B cell (primary cell): ENCODE measurements at regions not wholly inside any gene's neighbourhood (a gene's known extent, or its start where the extent isn't known, plus 50 kb on each side); places are given as distances from the start of the nearest gene placed in this dataset.

Source experiments
- ATAC-seq: fragments of 200-7000 bp; cut with Tn5 transposase; one replicate; pipeline ENCODE4 v1.10.0; 2021; ENCODE audit warnings: low read depth, mild to moderate bottlenecking, moderate number of reproducible peaks, moderate library complexity
- CTCF ChIA-PET: fragments of 350-600 bp; sonication (Branson Sonifier 250); formaldehyde crosslinking; loops from one replicate; lab custom pipeline; 2021; ENCODE audit warnings: antibody characterized with exemption, inconsistent platforms; lab: Charles Lee
- POLR2A ChIA-PET: fragments of 350-600 bp; sonication (Branson Sonifier 250); formaldehyde crosslinking; loops from one replicate; lab custom pipeline; 2021; ENCODE audit warnings: antibody characterized with exemption; lab: Charles Lee
- DNase-seq: peaks from one replicate; pipeline ENCODE4 v3.0.0; 2013
- H2AFZ ChIP-seq: 2 replicates; pipeline ENCODE4 v1.6.1; 2012; ENCODE audit warnings: mild to moderate bottlenecking, low read depth, low read length; ENCODE audit not compliant: insufficient read depth, poor library complexity, severe bottlenecking
- H3K27ac ChIP-seq, 2 donors: 1 replicate in 1 of 2; 2 replicates in 1 of 2; pipeline ENCODE4 v1.5.1; 2012 to 2013; ENCODE audit warnings: low read length in 2 of 2, mild to moderate bottlenecking in 2 of 2, moderate library complexity in 1 of 2
- H3K27me3 ChIP-seq, 4 experiments: fragments of 200-600 bp in 1 of 4; sonication (generic) in 1 of 4; replicated peaks in 1 of 4; 1 replicate in 2 of 4; 2 replicates in 2 of 4; pipeline versions ENCODE4 v1.6.1 to v1.7.0; 2013 to 2016; ENCODE audit warnings: low read length in 3 of 4, mild to moderate bottlenecking in 2 of 4, mixed read lengths in 1 of 4, moderate library complexity in 1 of 4; ENCODE audit not compliant: insufficient read depth in 4 of 4, control insufficient read depth in 3 of 4; ENCODE audit errors: control extremely low read depth in 1 of 4
- H3K36me3 ChIP-seq, 2 experiments: replicated peaks in 1 of 2; 1 replicate in 1 of 2; 2 replicates in 1 of 2; pipeline versions ENCODE4 v1.6.1 to v1.7.1; 2013; ENCODE audit warnings: low read length in 1 of 2; ENCODE audit not compliant: insufficient read depth in 2 of 2, control insufficient read depth in 1 of 2; ENCODE audit errors: control extremely low read depth in 1 of 2, extremely low read depth in 1 of 2
- H3K4me1 ChIP-seq, 2 donors: fragments of 200-600 bp in 1 of 2; sonication (generic) in 1 of 2; 1 replicate in 1 of 2; 2 replicates in 1 of 2; pipeline versions ENCODE4 v1.5.1 to v1.6.1; 2013 to 2017; ENCODE audit warnings: low read length in 2 of 2; ENCODE audit not compliant: control insufficient read depth in 2 of 2, insufficient read depth in 2 of 2
- H3K4me2 ChIP-seq: replicated peaks from 2 replicates; pipeline ENCODE3; 2012; ENCODE audit warnings: mild to moderate bottlenecking, low read depth, low read length; ENCODE audit not compliant: poor library complexity, severe bottlenecking
- H3K4me3 ChIP-seq, 5 experiments: fragments of 200-600 bp in 1 of 5; sonication (generic) in 1 of 5; 1 replicate in 3 of 5; 2 replicates in 2 of 5; pipeline versions ENCODE4 v1.5.1 to v1.7.0; 2011 to 2016; ENCODE audit warnings: low read length in 4 of 5, mild to moderate bottlenecking in 4 of 5, low read depth in 2 of 5, control low read depth in 1 of 5, moderate library complexity in 1 of 5; ENCODE audit not compliant: insufficient read depth in 1 of 5; ENCODE audit errors: control extremely low read depth in 1 of 5, extremely low read depth in 1 of 5
- H3K79me2 ChIP-seq: fragments of 200-600 bp; sonication (generic); one replicate; pipeline ENCODE4 v1.6.0; 2016; ENCODE audit warnings: low read length; ENCODE audit not compliant: control insufficient read depth, insufficient read depth
- H3K9ac ChIP-seq: fragments of 200-600 bp; sonication (generic); 2 replicates; pipeline ENCODE4 v1.6.1; 2017; ENCODE audit warnings: mild to moderate bottlenecking, low read length, moderate library complexity
- H3K9me3 ChIP-seq, 3 donors: one replicate each; pipeline versions ENCODE4 v1.6.1 to v1.7.1; 2013; ENCODE audit warnings: low read length in 2 of 3; ENCODE audit not compliant: control insufficient read depth in 2 of 3, insufficient read depth in 1 of 3; ENCODE audit errors: control extremely low read depth in 1 of 3
- H4K20me1 ChIP-seq: 2 replicates; pipeline ENCODE4 v1.6.0; 2012; ENCODE audit warnings: mild to moderate bottlenecking, low read length; ENCODE audit not compliant: insufficient read depth, control insufficient read depth, poor library complexity, severe bottlenecking
- H3K27ac Mint-ChIP-seq: one replicate; pipeline ENCODE4 v1.8.0; 2021; ENCODE audit warnings: mixed read lengths
- H3K27me3 Mint-ChIP-seq: one replicate; pipeline ENCODE4 v1.8.0; 2021; ENCODE audit warnings: mixed read lengths
- H3K4me1 Mint-ChIP-seq: one replicate; pipeline ENCODE4 v1.8.0; 2021; ENCODE audit warnings: mixed read lengths
- H3K4me3 Mint-ChIP-seq: one replicate; pipeline ENCODE4 v1.8.0; 2021; ENCODE audit warnings: mixed read lengths
- H3K9me3 Mint-ChIP-seq: one replicate; pipeline ENCODE4 v1.8.0; 2022; ENCODE audit warnings: mixed read lengths; ENCODE audit not compliant: insufficient read depth
- EZH2 ChIP-seq: IDR thresholded peaks from 2 replicates; pipeline ENCODE4 v1.6.1; 2012; ENCODE audit warnings: borderline replicate concordance, low read depth, mild to moderate bottlenecking, moderate library complexity, low read length; ENCODE audit not compliant: insufficient read depth, poor library complexity, severe bottlenecking
- WGBS: methylation state at CpG from one replicate; pipeline ENCODE4 v1.1.5; 2013; ENCODE audit warnings: missing lambda C conversion rate; ENCODE audit not compliant: insufficient coverage; 5-methylcytosine and 5-hydroxymethylcytosine counted together
- intact Hi-C: fragments of 100-400 bp; cut with micrococcal nuclease; formaldehyde crosslinking; loops from one replicate; pipeline ENCODE4 v1.10.0; 2022
- TF ChIP-seq, protein P1 (sequence below): fragments of 200-600 bp; IDR thresholded peaks from one replicate; pipeline ENCODE4 v1.8.0; 2022; ENCODE audit warnings: antibody characterized with exemption, mild to moderate bottlenecking

DNA sequence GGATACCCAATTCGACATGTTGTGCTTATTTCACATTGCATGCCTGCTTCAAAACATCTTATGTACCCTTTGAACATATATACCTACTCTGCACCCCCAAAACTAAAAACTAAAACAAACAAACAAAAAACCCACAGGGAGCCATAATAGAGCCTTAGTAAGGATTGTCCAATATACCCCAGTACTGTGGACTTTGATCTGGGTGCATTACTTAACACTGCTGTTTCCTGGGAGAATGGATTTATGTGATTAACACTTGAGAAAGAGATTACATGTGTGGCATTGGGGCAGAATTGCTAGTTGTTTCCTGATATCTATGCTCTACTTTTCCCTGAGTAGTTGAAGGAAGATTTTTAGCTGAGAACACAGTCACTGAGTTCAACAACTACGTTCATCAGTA, 583.4 kb upstream of the ROBO1 start:
- no peaks in the 10 kb centered on the region for H3K79me2 ChIP-seq
- H3K9me3 ChIP-seq: peaks cover 0 to under 1% (median 0%) of the 10 kb centered on the region in 3 donors
- no peak overlapping the region for H3K27ac ChIP-seq
- no peak overlapping the region for H3K9ac ChIP-seq
- no peak for ATAC-seq
- H4K20me1 ChIP-seq: no peaks in the 10 kb centered on the region
- no peaks in the 10 kb centered on the region for H3K4me1 Mint-ChIP-seq
- no CpG with 5 or more reads among the region's 2 CpGs for WGBS
- peaks cover 3% of the 10 kb centered on the region for H3K9me3 Mint-ChIP-seq
- no peaks in the 10 kb centered on the region for H3K27me3 Mint-ChIP-seq
- TF ChIP-seq, protein P1, sequence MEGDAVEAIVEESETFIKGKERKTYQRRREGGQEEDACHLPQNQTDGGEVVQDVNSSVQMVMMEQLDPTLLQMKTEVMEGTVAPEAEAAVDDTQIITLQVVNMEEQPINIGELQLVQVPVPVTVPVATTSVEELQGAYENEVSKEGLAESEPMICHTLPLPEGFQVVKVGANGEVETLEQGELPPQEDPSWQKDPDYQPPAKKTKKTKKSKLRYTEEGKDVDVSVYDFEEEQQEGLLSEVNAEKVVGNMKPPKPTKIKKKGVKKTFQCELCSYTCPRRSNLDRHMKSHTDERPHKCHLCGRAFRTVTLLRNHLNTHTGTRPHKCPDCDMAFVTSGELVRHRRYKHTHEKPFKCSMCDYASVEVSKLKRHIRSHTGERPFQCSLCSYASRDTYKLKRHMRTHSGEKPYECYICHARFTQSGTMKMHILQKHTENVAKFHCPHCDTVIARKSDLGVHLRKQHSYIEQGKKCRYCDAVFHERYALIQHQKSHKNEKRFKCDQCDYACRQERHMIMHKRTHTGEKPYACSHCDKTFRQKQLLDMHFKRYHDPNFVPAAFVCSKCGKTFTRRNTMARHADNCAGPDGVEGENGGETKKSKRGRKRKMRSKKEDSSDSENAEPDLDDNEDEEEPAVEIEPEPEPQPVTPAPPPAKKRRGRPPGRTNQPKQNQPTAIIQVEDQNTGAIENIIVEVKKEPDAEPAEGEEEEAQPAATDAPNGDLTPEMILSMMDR: no peak
- no peak for TF ChIP-seq EZH2
- intact Hi-C loops: no loop called here
- no peaks in the 10 kb centered on the region for H3K4me1 ChIP-seq
- H3K4me3 Mint-ChIP-seq: no peak overlapping the region
- CTCF ChIA-PET: no interaction called here
- H3K27me3 ChIP-seq: no peaks in the 10 kb centered on the region
- H3K36me3 ChIP-seq: no peaks in the 10 kb centered on the region
- no peak overlapping the region for H3K27ac Mint-ChIP-seq
- no peak for DNase-seq
- no peak overlapping the region for H3K4me3 ChIP-seq
- POLR2A ChIA-PET: no interaction called here
- no peak overlapping the region for H3K4me2 ChIP-seq
- no peak overlapping the region for H2AFZ ChIP-seq

DNA sequence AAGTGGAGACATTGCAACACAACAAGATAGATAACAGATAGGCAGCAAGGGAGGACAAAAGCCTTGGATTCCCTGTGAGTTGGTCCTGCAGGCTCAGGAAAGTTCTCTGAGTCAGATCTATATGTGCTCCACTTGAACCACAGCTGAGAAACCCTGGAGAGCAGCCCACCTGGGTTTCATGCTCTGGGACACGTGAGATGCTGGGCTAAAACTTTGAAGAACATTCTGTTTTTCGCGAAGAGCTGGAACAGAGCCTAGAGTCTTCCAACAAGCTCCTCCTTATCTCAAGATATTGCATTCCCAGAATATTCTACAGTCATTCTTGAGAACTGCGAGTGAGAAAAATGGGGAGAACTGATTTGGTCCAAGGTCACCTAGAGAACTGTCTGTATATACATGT, 583.0 kb upstream of the ROBO1 start:
- intact Hi-C loops: no loop called here
- ChIA-PET POLR2A (no interaction called here), CTCF (no interaction called here)
- no peak for ATAC-seq
- Histone ChIP-seq H3K4me1 (no peaks in the 10 kb centered on the region), H3K4me2 (no peak overlapping the region), H3K9ac (no peak overlapping the region), H3K79me2 (no peaks in the 10 kb centered on the region), H3K27ac (no peak overlapping the region), H2AFZ (no peak overlapping the region), H4K20me1 (no peaks in the 10 kb centered on the region), H3K9me3 (peaks cover 0 to 4% (median 0%) of the 10 kb centered on the region in 3 donors), H3K36me3 (no peaks in the 10 kb centered on the region), H3K4me3 (no peak overlapping the region), H3K27me3 (no peaks in the 10 kb centered on the region)
- Mint-ChIP-seq H3K4me1 (no peaks in the 10 kb centered on the region), H3K27ac (no peak overlapping the region), H3K4me3 (no peak overlapping the region), H3K27me3 (no peaks in the 10 kb centered on the region), H3K9me3 (peaks cover 3% of the 10 kb centered on the region)
- DNase-seq: no peak
- 71% methylated on average over 1 of the region's 4 CpGs for WGBS
- TF ChIP-seq EZH2: no peak
- TF ChIP-seq, protein P1: no peak
